ENCODE measurements at regions not wholly inside any gene's neighbourhood (a gene's known extent, or its start where the extent isn't known, plus 50 kb on each side); places are given as distances from the start of the nearest gene placed in this dataset.

- Histone ChIP-seq H3K27me3 (no peaks in the 10 kb centered on the region), H3K9ac (no peak overlapping the region), H3K36me3 (no peaks in the 10 kb centered on the region), H4K20me1 (no peaks in the 10 kb centered on the region), H3K4me1 (peaks cover 0 to 8% (median 5%) of the 10 kb centered on the region in 10 experiments; a peak in 7 of 20 replicates), H3K4me2 (no peak overlapping the region), H3K9me3 (replicated peaks in 1 of 11) (no peaks in the 10 kb centered on the region), H3K27ac (no peak overlapping the region), H3K4me3 (no peak overlapping the region)
- no peak for TF ChIP-seq Cebpa-rat (IDR thresholded peaks at IDR 0.05)
These were observed 425.6 kb upstream of the NECTIN3 start for GRCh38 chr3:110646055-110646454.

GRCh38 chr3:110646496-110646895, 425.1 kb upstream of the NECTIN3 start:
- Histone ChIP-seq H3K9me3 (replicated peaks in 1 of 11) (no peaks in the 10 kb centered on the region), H3K4me3 (no peak overlapping the region), H3K9ac (no peak overlapping the region), H3K4me1 (peaks cover 0 to 8% (median 5%) of the 10 kb centered on the region in 10 experiments; a peak in 7 of 20 replicates), H3K27me3 (no peaks in the 10 kb centered on the region), H3K27ac (no peak overlapping the region), H3K4me2 (no peak overlapping the region), H3K36me3 (no peaks in the 10 kb centered on the region), H4K20me1 (no peaks in the 10 kb centered on the region)
- TF ChIP-seq Cebpa-rat (IDR thresholded peaks at IDR 0.05) = no peak

GRCh38 chr3:110647586-110647985, 424.0 kb upstream of the NECTIN3 start:
- no peak overlapping the region for H3K27ac ChIP-seq
- no peak overlapping the region for H3K4me3 ChIP-seq

GRCh38 chr3:110650741-110651140, 420.9 kb upstream of the NECTIN3 start:
- H4K20me1 ChIP-seq = no peaks in the 10 kb centered on the region
- no peaks in the 10 kb centered on the region for H3K27me3 ChIP-seq
- no peak overlapping the region for H3K4me3 ChIP-seq
- no peak for TF ChIP-seq Cebpa-rat (IDR thresholded peaks at IDR 0.05)
- no peaks in the 10 kb centered on the region for H3K36me3 ChIP-seq
- no peak overlapping the region for H3K27ac ChIP-seq
- no peak overlapping the region for H3K9ac ChIP-seq
- no peaks in the 10 kb centered on the region for H3K9me3 ChIP-seq (replicated peaks in 1 of 11)
- no peak overlapping the region for H3K4me2 ChIP-seq
- peaks cover 0 to 8% (median 5%) of the 10 kb centered on the region in 10 experiments; a peak in 7 of 20 replicates for H3K4me1 ChIP-seq

More at GRCh38 chr3:110647586-110647985, 424.0 kb upstream of the NECTIN3 start:
- H4K20me1 ChIP-seq = no peaks in the 10 kb centered on the region
- TF ChIP-seq Cebpa-rat (IDR thresholded peaks at IDR 0.05) = no peak
- no peaks in the 10 kb centered on the region for H3K9me3 ChIP-seq (replicated peaks in 1 of 11)
- no peak overlapping the region for H3K9ac ChIP-seq
- H3K36me3 ChIP-seq = no peaks in the 10 kb centered on the region
- H3K4me1 ChIP-seq = peaks cover 0 to 8% (median 5%) of the 10 kb centered on the region in 10 experiments; a peak in 7 of 20 replicates
- no peaks in the 10 kb centered on the region for H3K27me3 ChIP-seq
- no peak overlapping the region for H3K4me2 ChIP-seq

- no peaks in the 10 kb centered on the region for H4K20me1 ChIP-seq
- H3K4me1 ChIP-seq = no peaks in the 10 kb centered on the region
- no peaks in the 10 kb centered on the region for H3K9me3 ChIP-seq (replicated peaks in 1 of 11)
- H3K4me2 ChIP-seq = no peak overlapping the region
- no peak for TF ChIP-seq Cebpa-rat (IDR thresholded peaks at IDR 0.05)
- H3K36me3 ChIP-seq = no peaks in the 10 kb centered on the region
- no peak overlapping the region for H3K4me3 ChIP-seq
- H3K27ac ChIP-seq = no peak overlapping the region
- no peaks in the 10 kb centered on the region for H3K27me3 ChIP-seq
- H3K9ac ChIP-seq = no peak overlapping the region
These were observed 416.6 kb upstream of the NECTIN3 start for GRCh38 chr3:110654843-110655502.

- Histone ChIP-seq H3K4me2 (no peak overlapping the region), H3K4me3 (no peak overlapping the region)
These were observed 415.1 kb upstream of the NECTIN3 start for GRCh38 chr3:110656394-110657025.

GRCh38 chr3:110664148-110664547, 407.5 kb upstream of the NECTIN3 start:
- Histone ChIP-seq H3K9ac (no peak overlapping the region), H3K27me3 (no peaks in the 10 kb centered on the region), H3K36me3 (no peaks in the 10 kb centered on the region), H3K9me3 (replicated peaks in 1 of 11) (peaks cover 5 to 15% (median 11%) of the 10 kb centered on the region in 11 experiments; a peak in 16 of 22 replicates), H3K27ac (no peak overlapping the region), H3K4me1 (no peaks in the 10 kb centered on the region), H4K20me1 (no peaks in the 10 kb centered on the region), H3K4me2 (no peak overlapping the region), H3K4me3 (no peak overlapping the region)
- TF ChIP-seq Cebpa-rat (IDR thresholded peaks at IDR 0.05) = no peak

More at GRCh38 chr3:110656394-110657025, 415.1 kb upstream of the NECTIN3 start:
- H3K27ac ChIP-seq = no peak overlapping the region
- H3K4me1 ChIP-seq = no peaks in the 10 kb centered on the region
- no peaks in the 10 kb centered on the region for H3K36me3 ChIP-seq
- H3K9me3 ChIP-seq (replicated peaks in 1 of 11) = no peaks in the 10 kb centered on the region
- H3K9ac ChIP-seq = no peak overlapping the region
- no peaks in the 10 kb centered on the region for H4K20me1 ChIP-seq
- TF ChIP-seq Cebpa-rat (IDR thresholded peaks at IDR 0.05) = no peak
- no peaks in the 10 kb centered on the region for H3K27me3 ChIP-seq

- no peak overlapping the region for H3K27ac ChIP-seq
- H3K9ac ChIP-seq = no peak overlapping the region
- no peaks in the 10 kb centered on the region for H3K27me3 ChIP-seq
- H3K36me3 ChIP-seq = no peaks in the 10 kb centered on the region
- TF ChIP-seq Cebpa-rat (IDR thresholded peaks at IDR 0.05) = no peak
- H3K9me3 ChIP-seq (replicated peaks in 1 of 11) = peaks cover 28 to 38% (median 33%) of the 10 kb centered on the region in 11 experiments
- no peak overlapping the region for H3K4me2 ChIP-seq
- no peak overlapping the region for H3K4me3 ChIP-seq
- no peaks in the 10 kb centered on the region for H3K4me1 ChIP-seq
- no peaks in the 10 kb centered on the region for H4K20me1 ChIP-seq
These were observed 405.1 kb upstream of the NECTIN3 start for GRCh38 chr3:110666495-110666894.

GRCh38 chr3:110667216-110667615, 404.4 kb upstream of the NECTIN3 start:
- Histone ChIP-seq H4K20me1 (no peaks in the 10 kb centered on the region), H3K27ac (no peak overlapping the region), H3K4me1 (no peaks in the 10 kb centered on the region)

GRCh38 chr3:110670407-110670806, 401.2 kb upstream of the NECTIN3 start:
- Histone ChIP-seq H3K4me3 (no peak overlapping the region), H3K4me2 (no peak overlapping the region), H4K20me1 (no peaks in the 10 kb centered on the region), H3K9me3 (replicated peaks in 1 of 11) (peaks cover 22 to 41% (median 29%) of the 10 kb centered on the region in 11 experiments), H3K27me3 (no peaks in the 10 kb centered on the region), H3K4me1 (no peaks in the 10 kb centered on the region), H3K9ac (no peak overlapping the region), H3K36me3 (no peaks in the 10 kb centered on the region), H3K27ac (no peak overlapping the region)
- no peak for TF ChIP-seq Cebpa-rat (IDR thresholded peaks at IDR 0.05)

More at GRCh38 chr3:110667216-110667615, 404.4 kb upstream of the NECTIN3 start:
- H3K36me3 ChIP-seq = no peaks in the 10 kb centered on the region
- H3K27me3 ChIP-seq = no peaks in the 10 kb centered on the region
- H3K9me3 ChIP-seq (replicated peaks in 1 of 11) = peaks cover 30 to 43% (median 36%) of the 10 kb centered on the region in 11 experiments
- H3K4me3 ChIP-seq = no peak overlapping the region
- H3K9ac ChIP-seq = no peak overlapping the region
- no peak for TF ChIP-seq Cebpa-rat (IDR thresholded peaks at IDR 0.05)
- H3K4me2 ChIP-seq = no peak overlapping the region
